NCI-H526 (cell line): ENCODE measurements at regions not wholly inside any gene's neighbourhood (a gene's known extent, or its start where the extent isn't known, plus 50 kb on each side); places are given as distances from the start of the nearest gene placed in this dataset.
"Not testable (repeated sequence)": the region's sequence is repeated elsewhere in the genome, so short reads cannot be mapped to it uniquely, and the experiment has no call there.

ENCODE experiments used
- DNase-seq, 2 experiments: peaks; one replicate each; lab custom pipeline; 2025; lab: John Stamatoyannopoulos, UW

GRCh38 chr5:102554082-102554481 is 55.3 kb upstream of the SLCO6A1 start:
- peak in 1 of 2 experiments; percentile 32 for DNase-seq

DNA sequence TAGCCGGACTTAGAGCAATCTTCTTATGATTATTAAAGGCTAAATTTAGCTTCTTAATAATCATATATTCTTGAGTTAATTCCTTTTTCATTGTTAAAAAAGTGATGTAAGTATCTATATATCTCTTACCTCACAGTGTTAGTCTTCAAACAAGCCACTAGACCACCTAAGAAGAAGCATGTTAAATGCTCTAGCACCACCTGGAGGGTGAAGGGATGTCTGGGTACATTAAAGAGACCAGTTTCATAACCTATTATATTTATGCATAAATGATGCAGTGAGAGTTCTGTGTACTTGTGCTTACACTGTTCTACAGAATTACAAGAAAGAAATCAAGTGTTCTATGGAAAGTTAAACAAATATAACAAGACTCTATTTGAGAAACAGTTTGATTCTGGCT is 55.9 kb upstream of the SLCO6A1 start:
- peak; percentile 11 to 41 for DNase-seq

DNA sequence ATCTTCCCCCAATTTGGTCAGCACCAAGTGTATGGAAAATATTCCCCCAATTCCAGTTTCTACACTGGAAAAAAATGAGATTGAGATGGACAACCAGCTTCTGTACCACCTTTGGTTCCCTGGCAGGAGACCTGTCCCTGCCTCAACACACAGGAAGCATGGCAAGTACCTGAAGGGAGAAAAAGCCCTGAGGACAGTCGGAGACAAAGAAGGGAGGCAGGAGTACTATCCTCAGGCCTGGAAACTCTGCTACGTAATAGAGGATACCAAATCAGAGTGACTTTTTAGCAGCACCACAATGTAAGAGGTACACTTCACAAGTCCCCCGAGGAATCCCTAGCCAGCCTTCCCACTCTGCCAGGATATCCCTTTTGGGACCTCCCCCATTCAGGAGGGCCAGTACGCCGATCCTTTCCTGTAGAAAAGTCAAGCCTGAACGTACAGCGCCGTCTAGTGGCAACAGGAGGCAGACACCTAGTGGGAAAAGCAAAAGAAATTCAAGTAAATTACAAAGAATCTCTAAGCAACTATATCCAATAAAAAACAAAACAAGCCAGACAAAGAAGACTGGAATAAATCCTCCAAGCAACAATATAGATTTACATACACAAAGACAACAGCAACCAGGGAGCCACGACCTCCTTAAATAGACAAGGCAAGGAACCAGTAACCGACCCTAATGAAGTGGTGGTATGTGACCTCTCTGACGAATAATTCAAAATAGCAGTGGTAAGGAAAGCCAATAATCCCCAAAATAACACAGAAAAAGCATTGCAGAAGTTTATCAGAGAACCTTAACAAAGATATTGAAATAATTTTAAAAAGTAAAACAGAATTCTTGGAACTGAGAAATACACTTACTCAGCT is 63.3 kb upstream of the SLCO6A1 start:
- peak; percentile 5 to 34 for DNase-seq

DNA sequence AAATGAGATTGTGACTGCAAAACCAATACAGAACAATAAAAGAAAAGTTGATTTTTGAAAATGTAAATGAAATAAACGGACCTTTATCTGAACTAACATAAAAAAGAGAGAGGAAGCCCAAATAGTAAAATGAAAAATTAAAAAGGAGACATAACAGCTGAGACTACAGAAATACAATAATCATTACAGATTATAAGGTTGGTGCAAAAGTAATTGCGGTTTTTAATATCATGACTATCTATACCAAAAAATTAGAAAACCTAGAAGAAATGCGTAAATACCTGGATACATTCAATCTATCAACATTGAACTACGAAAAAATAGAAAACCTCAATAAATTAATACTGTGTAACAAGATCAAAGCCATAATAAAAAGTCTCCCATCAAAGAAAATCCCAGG is 71.9 kb upstream of the SLCO6A1 start:
- DNase-seq, result no peak

DNA sequence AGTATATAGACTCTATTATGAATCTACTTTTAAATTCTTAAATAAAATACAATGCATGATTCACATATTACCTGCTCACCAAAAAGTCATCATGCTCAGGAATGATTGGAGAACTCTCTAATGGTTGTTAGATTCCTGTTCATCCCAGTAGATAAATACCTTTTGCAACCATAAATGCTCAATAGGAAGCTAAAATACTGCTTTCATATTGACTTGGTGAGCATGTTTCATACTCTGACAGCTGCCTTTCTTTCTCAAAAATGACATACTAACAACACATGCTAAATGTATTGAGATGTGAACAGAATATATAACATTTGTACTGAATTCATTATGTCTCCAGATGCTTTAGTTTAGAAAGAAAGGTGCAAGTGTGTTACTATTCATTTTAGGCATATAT is 79.6 kb upstream of the SLCO6A1 start:
- DNase-seq, result no peak

DNA sequence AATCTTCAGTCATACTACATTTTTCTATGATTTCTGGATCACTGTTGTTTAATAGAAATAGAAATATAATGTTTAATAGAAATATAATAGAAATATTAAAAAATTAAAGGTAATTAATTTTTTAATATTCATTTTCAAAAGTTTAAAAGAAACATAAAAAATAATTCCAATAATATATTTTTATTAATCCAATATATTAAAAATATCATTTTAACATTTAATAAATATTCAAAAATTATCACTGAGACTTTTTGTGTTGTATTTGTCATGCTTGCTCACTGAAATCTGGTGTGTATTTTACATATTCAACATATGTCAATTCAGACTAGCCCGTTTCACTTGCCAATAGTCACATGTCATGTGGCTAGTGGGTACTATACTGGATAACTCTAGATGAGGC is 80.6 kb upstream of the SLCO6A1 start:
- no peak for DNase-seq

GRCh38 chr5:102581011-102581410 is 82.2 kb upstream of the SLCO6A1 start:
- no peak for DNase-seq

DNA sequence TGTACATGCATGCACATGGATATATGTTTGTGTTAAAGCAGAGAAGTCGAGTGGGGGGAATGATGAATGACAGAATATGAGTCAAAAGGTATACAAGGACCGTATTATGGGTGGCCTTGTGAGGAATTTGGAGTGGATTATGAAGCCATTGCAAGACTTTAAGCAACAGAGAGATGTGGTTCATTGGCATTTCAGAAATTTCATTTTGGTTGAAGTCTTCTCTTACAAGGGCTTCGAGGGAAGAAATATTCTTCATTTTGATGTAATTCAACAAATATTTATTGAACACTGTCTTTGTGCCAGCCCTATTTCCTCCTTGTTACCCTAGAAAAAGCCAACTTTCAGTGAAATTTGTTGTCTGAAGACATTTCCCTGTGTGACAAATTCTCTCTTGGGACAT is 83.9 kb upstream of the SLCO6A1 start:
- no peak for DNase-seq

- DNase-seq, result peak; percentile 17 to 52
Measured at GRCh38 chr5:102583276-102584124, 84.7 kb upstream of the SLCO6A1 start.

- DNase-seq, result no peak
Measured at GRCh38 chr5:102589661-102590060, 90.9 kb upstream of the SLCO6A1 start.

DNA sequence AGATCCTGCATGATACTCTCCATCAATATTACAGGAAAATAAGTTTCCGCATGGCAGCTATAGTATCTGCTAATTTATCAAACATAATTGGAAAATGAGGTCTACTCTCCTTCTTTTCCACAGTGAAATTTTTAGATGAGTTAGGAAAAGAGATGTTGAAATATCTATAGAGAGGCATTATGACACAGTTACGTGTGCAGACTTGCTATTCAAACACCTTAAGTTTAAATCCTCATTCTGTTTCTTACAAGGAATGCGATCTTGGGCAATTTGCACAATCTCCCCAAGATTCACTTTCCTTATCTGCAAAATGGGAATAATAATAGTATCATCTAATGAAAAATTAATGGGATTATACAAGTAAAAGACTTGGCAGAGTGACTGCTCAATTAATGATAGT is 91.7 kb upstream of the SLCO6A1 start:
- no peak for DNase-seq

DNA sequence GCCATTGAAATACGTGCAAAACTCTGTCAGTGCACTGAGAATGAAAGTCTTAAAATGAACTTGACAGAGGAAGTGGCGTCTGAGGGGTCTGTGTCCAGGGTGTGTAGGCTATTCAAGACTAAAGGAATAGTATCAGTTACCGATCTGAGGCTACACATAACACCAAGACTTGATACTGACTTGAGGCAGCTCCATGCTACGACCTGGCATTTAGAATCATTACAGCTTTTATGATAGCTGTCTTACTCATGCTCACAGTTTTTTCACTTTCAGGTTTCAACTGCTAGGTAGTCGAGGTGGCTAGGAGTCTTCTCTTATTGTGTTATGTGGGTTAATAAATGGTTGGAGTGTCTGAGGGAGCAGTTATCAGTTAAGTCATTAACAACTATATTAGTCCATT is 92.8 kb upstream of the SLCO6A1 start:
- no peak for DNase-seq

DNA sequence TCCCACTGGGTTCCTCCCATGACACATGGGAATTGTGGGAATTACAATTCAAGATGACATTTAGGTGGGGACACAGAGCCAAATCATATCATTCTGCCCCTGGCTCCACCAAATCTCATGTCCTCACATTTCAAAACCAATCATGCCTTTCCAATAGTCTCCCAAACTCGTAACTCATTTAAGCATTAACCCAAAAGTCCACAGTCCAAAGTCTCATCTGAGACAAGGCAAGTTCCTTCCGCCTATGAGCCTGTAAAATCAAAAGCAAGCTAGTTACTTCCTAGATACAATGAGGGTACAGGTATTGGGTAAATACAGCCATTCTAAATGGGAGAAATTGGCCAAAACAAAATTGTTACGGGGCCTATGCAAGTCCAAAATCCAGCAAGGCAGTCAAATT is 93.8 kb upstream of the SLCO6A1 start:
- DNase-seq, result not testable (repeated sequence)

GRCh38 chr5:102594192-102594591 is 95.4 kb upstream of the SLCO6A1 start:
- no peak for DNase-seq

GRCh38 chr5:102595332-102595731 is 96.5 kb upstream of the SLCO6A1 start:
- DNase-seq, result no peak

DNA sequence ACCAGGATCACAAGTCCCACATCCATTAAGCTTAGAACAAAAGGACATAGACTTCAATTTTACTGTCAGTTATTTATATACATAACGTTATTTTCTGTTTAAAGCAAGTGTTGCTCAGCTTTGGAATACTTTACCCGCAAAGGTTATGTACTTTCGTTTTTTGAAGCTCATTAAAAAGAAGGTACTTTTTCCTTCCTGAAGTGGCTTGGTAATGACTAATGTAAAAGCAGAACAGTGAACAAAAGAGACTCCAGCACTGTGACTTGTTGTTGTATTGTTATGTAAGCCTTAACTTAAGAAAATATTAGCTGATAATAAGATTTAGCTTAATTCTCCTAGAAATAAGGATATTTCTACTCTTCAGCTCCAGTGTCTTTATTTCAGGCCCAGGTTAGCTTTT is 97.3 kb upstream of the SLCO6A1 start:
- no peak for DNase-seq

GRCh38 chr5:102596951-102597350 is 98.2 kb upstream of the SLCO6A1 start:
- no peak for DNase-seq

DNA sequence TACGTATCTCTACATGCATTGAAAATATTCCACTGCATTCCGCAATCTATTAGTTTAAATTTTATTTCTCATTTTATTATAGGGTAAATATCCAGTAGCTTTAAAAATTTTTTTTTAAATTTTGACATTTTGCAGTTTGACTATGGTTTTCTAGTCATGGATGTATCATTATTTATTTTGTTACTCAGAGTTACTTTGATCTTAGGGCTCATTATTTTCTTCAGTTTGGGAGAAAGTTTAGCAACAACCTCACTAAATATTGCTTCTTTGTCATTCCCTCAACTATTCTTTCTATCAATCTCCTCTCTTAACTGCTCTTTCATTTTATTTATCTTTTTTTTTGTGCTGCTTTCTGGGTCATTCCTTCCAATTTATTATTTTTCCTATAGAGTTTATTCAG is 100.5 kb upstream of the SLCO6A1 start:
- no peak for DNase-seq

DNA sequence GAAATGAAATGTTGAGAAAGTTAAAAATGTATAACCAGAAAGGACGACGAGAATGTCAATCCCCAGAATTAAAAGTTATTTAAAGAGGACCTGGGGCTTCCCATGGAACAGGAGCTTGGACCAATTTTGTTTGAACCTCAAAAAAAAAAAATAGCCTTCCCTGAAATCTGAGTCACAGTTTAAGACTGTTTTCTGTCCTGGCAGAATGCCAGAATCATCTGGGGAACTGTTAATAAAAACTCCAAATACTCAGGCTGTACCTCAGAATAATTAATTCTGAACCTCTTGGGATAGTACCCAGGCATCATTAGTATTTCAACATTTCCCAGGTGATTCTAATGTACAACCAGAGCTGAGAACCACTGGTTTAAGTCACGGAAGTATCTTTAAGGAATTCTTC is 102.2 kb upstream of the SLCO6A1 start:
- DNase-seq, result no peak

DNA sequence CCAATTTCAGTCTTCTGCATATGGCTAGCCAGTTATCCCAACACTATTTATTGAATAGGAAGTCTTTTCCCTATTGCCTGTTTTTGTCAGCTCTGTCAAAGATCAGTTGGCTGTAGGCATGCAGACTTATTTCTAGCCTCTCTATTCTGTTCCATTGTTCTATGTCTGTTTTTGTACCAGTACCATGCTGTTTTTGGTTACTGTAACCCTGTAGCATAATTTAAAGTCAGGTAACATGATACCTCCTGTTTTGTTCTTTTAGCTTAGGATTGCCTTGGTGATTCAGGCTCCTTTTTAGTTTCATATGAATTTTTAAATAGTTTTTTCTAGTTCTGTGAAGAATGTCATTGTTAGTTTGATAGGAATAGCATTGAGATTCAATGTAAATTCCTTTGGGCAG is 104.9 kb upstream of the SLCO6A1 start:
- peak in 1 of 2 experiments; percentile 11 for DNase-seq

- no peak for DNase-seq
Measured at GRCh38 chr5:102608414-102608813, 109.6 kb upstream of the SLCO6A1 start.

DNA sequence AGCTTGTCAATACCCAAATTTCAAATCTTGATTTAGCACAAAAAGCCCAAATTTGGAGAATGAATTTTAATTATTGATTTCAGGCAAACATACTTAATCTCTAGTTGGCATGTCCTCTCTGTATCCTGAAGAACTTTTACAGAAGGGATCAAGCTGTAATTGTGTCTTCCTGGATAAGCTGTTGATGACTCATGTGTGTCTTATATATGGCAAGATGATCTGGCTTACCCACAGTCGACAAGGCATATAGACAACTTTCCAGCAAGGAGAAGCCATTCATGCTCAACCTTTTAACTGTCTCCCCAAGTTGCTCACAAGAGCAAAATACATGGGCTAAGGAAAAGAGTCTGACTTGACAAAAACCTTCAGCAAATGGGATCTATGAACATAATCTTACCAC is 112.5 kb upstream of the SLCO6A1 start:
- DNase-seq, result no peak

- no peak for DNase-seq
Measured at GRCh38 chr5:102613661-102614060, 114.9 kb upstream of the SLCO6A1 start.
